A549 (cell line): ENCODE measurements at regions not wholly inside any gene's neighbourhood (a gene's known extent, or its start where the extent isn't known, plus 50 kb on each side); places are given as distances from the start of the nearest gene placed in this dataset.

ENCODE experiments used
- CHD2 ChIP-seq: fragments of 150-350 bp; IDR thresholded peaks from 2 replicates; pipeline ENCODE4 v1.6.1; 2014; ENCODE audit warnings: low read length; ENCODE audit not compliant: partially characterized antibody
- EHMT2 ChIP-seq: fragments of 200-600 bp; sonication (generic); IDR thresholded peaks from 2 replicates; pipeline ENCODE4 v1.6.1; 2016; ENCODE audit warnings: antibody characterized with exemption, low read depth, mild to moderate bottlenecking, moderate library complexity
- JUNB ChIP-seq: fragments of >200 bp; sonication (Bioruptor Twin); formaldehyde crosslinking; IDR thresholded peaks from 2 replicates; pipeline ENCODE4 v1.6.1; 2016
- POLR2A ChIP-seq: IDR thresholded peaks from 2 replicates; pipeline ENCODE4 v1.6.1; 2012; ENCODE audit warnings: mild to moderate bottlenecking, low read length
- RNF2 ChIP-seq: fragments of 200-600 bp; sonication (generic); IDR thresholded peaks from 2 replicates; pipeline ENCODE4 v1.6.1; 2016; ENCODE audit warnings: low read depth, mild to moderate bottlenecking, antibody characterized with exemption, moderate library complexity, borderline replicate concordance
- TP53 ChIP-seq: fragments of 250-450 bp; sonication (Bioruptor Pico); IDR thresholded peaks from 2 replicates; pipeline ENCODE4 v1.5.0; 2021; ENCODE audit warnings: mild to moderate bottlenecking, moderate library complexity
- ZNF302 ChIP-seq: fragments of 250-450 bp; sonication (Bioruptor Pico); IDR thresholded peaks from 2 replicates; pipeline ENCODE4 v1.9.0; 2021; ENCODE audit warnings: inconsistent platforms, mild to moderate bottlenecking, moderate library complexity
- TF ChIP-seq, protein P1 (sequence below): fragments of >200 bp; sonication (Bioruptor Twin); formaldehyde crosslinking; IDR thresholded peaks from 3 replicates; pipeline ENCODE4 v1.5.1; 2016
- TF ChIP-seq, protein P2 (sequence below): fragments of 150-350 bp; IDR thresholded peaks from 2 replicates; pipeline ENCODE4 v1.6.1; 2014; ENCODE audit warnings: low read depth, mild to moderate bottlenecking, low read length

DNA sequence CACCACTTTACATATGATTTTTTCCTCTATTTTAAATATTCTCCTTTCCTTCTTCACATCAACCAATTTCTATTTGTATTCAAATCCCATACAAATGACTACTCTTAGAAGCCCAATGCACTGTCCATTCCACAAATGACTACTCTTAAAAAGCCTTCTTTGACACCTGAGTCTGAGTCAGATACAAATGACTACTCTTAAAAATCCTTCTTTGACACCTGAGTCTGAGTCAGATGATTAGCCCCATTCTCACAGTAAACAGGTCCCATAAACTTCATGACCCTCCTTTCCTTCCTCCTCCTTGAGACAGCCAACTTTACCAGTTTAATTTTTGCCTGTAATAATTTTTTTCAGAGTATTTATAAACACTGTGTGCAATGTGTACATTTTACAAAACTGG lies 231.3 kb upstream of the USP25 start:
- TF ChIP-seq, protein P1, sequence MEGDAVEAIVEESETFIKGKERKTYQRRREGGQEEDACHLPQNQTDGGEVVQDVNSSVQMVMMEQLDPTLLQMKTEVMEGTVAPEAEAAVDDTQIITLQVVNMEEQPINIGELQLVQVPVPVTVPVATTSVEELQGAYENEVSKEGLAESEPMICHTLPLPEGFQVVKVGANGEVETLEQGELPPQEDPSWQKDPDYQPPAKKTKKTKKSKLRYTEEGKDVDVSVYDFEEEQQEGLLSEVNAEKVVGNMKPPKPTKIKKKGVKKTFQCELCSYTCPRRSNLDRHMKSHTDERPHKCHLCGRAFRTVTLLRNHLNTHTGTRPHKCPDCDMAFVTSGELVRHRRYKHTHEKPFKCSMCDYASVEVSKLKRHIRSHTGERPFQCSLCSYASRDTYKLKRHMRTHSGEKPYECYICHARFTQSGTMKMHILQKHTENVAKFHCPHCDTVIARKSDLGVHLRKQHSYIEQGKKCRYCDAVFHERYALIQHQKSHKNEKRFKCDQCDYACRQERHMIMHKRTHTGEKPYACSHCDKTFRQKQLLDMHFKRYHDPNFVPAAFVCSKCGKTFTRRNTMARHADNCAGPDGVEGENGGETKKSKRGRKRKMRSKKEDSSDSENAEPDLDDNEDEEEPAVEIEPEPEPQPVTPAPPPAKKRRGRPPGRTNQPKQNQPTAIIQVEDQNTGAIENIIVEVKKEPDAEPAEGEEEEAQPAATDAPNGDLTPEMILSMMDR = no peak
- TF ChIP-seq EHMT2 (no peak), JUNB (no peak), POLR2A (no peak), CHD2 (no peak), RNF2 (no peak), ZNF302 (CRISPR knock-in tag) (no peak), TP53 (CRISPR knock-in tag) (no peak)
- TF ChIP-seq, protein P2, sequence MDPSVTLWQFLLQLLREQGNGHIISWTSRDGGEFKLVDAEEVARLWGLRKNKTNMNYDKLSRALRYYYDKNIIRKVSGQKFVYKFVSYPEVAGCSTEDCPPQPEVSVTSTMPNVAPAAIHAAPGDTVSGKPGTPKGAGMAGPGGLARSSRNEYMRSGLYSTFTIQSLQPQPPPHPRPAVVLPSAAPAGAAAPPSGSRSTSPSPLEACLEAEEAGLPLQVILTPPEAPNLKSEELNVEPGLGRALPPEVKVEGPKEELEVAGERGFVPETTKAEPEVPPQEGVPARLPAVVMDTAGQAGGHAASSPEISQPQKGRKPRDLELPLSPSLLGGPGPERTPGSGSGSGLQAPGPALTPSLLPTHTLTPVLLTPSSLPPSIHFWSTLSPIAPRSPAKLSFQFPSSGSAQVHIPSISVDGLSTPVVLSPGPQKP = no peak
